SU-DHL-6 (cell line): ENCODE measurements at regions not wholly inside any gene's neighbourhood (a gene's known extent, or its start where the extent isn't known, plus 50 kb on each side); places are given as distances from the start of the nearest gene placed in this dataset.

Source experiments
- H2AFZ ChIP-seq: fragments of 200-600 bp; sonication (generic); 2 replicates; pipeline ENCODE4 v1.6.1; 2014; ENCODE audit warnings: low read depth, mild to moderate bottlenecking, moderate library complexity, mixed read lengths, antibody characterized with exemption, low read length; ENCODE audit not compliant: severe bottlenecking
- H3F3A ChIP-seq: fragments of 200-600 bp; shearing (Covaris generic); 2 replicates; pipeline ENCODE4 v1.6.0; 2016; ENCODE audit warnings: antibody characterized with exemption, mild to moderate bottlenecking; ENCODE audit not compliant: insufficient read depth
- H3K27ac ChIP-seq: fragments of 200-600 bp; sonication (generic); 2 replicates; pipeline ENCODE4 v1.5.1; 2016; ENCODE audit warnings: low read depth, mild to moderate bottlenecking, low read length, moderate library complexity, mixed read lengths
- H3K27me3 ChIP-seq: fragments of 200-600 bp; sonication (generic), shearing (Covaris generic); 2 replicates; pipeline ENCODE4 v1.6.0; 2014; ENCODE audit warnings: mild to moderate bottlenecking, low read length
- H3K36me3 ChIP-seq: fragments of 200-600 bp; sonication (generic); 2 replicates; pipeline ENCODE4 v1.6.1; 2014; ENCODE audit warnings: mild to moderate bottlenecking, low read length, mixed read lengths
- H3K4me2 ChIP-seq: fragments of 300-600, 200-600 bp; shearing (Covaris generic), sonication (generic); 2 replicates; pipeline ENCODE4 v1.6.0; 2014; ENCODE audit warnings: low read length, low read depth, mild to moderate bottlenecking; ENCODE audit not compliant: poor library complexity, severe bottlenecking
- H3K4me3 ChIP-seq: fragments of 200-600 bp; sonication (generic); 2 replicates; pipeline ENCODE4 v1.5.1; 2014; ENCODE audit warnings: antibody characterized with exemption, low read length, mild to moderate bottlenecking, mixed read lengths; ENCODE audit not compliant: insufficient read depth, poor library complexity, severe bottlenecking
- H3K79me2 ChIP-seq: fragments of 200-600 bp; sonication (generic); 2 replicates; pipeline ENCODE4 v1.6.1; 2014; ENCODE audit warnings: mild to moderate bottlenecking, low read length, moderate library complexity; ENCODE audit not compliant: insufficient read depth
- H3K9ac ChIP-seq: fragments of 200-600 bp; sonication (generic); 2 replicates; pipeline ENCODE4 v1.7.0; 2014; ENCODE audit warnings: mild to moderate bottlenecking, low read length
- H3K9me2 ChIP-seq: fragments of 200-600 bp; sonication (generic); replicated peaks from 2 replicates; pipeline ENCODE4 v1.6.1; 2014; ENCODE audit warnings: low read length; ENCODE audit not compliant: insufficient read depth
- H3K9me3 ChIP-seq: fragments of 200-600 bp; sonication (generic); 2 replicates; pipeline ENCODE4 v1.6.1; 2014; ENCODE audit warnings: low read length, mixed read lengths; ENCODE audit not compliant: insufficient read depth
- H4K20me1 ChIP-seq: fragments of 200-600 bp; sonication (generic); 2 replicates; pipeline ENCODE4 v1.6.1; 2014; ENCODE audit warnings: low read depth, mild to moderate bottlenecking, antibody characterized with exemption, low read length, moderate library complexity, mixed read lengths
- CTCF ChIP-seq: fragments of 200-600 bp; sonication (generic); IDR thresholded peaks from one replicate; pipeline ENCODE4 v1.5.1; 2017; ENCODE audit warnings: antibody characterized with exemption, mild to moderate bottlenecking, low read length, moderate library complexity; ENCODE audit not compliant: insufficient read depth, poor library complexity, severe bottlenecking
- EZH2phosphoT487 ChIP-seq: fragments of 200-600 bp; sonication (generic), shearing (Covaris generic); conservative IDR thresholded peaks from 2 replicates; pipeline ENCODE4 v1.6.1; 2018; ENCODE audit warnings: mild to moderate bottlenecking, antibody characterized with exemption, low read length, moderate library complexity, mixed read lengths

DNA sequence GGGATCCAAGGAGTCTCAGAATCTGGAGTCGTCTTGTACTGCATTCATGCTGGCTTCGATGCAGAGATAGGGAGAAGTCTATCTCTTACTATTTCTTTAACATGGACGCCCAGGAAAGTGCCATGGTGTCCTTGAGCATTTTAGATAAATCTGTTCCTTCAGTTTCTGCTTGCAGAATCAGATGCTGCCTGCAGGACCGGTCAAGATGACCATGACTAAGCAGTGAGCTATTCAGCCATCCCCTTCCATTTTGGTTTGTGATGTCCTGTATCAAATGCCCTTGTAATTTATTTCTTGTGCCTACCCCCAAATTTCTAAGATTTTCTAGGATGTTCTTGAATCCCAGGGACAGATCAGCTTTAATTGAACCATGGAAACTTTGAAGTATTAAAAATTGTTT, 139.4 kb upstream of the TP63 start:
- Histone ChIP-seq H3K4me3 (no peak overlapping the region), H3K9me2 (no peaks in the 10 kb centered on the region), H3K27ac (no peak overlapping the region), H3K36me3 (no peaks in the 10 kb centered on the region), H3K4me2 (no peak overlapping the region), H4K20me1 (no peaks in the 10 kb centered on the region), H3K9ac (no peak overlapping the region), H3K79me2 (no peaks in the 10 kb centered on the region), H3F3A (no peaks in the 10 kb centered on the region), H3K9me3 (no peaks in the 10 kb centered on the region), H3K27me3 (no peaks in the 10 kb centered on the region), H2AFZ (no peak overlapping the region)
- no peak for TF ChIP-seq EZH2phosphoT487
- TF ChIP-seq CTCF: no peak

GRCh38 chr3:189493271-189493670, 137.9 kb upstream of the TP63 start:
- H3K4me3 ChIP-seq: no peak overlapping the region
- H4K20me1 ChIP-seq: no peaks in the 10 kb centered on the region
- H3K27me3 ChIP-seq: no peaks in the 10 kb centered on the region
- TF ChIP-seq EZH2phosphoT487 (no peak), CTCF (no peak)
- H3K36me3 ChIP-seq: no peaks in the 10 kb centered on the region
- H3F3A ChIP-seq: no peaks in the 10 kb centered on the region
- no peak overlapping the region for H3K27ac ChIP-seq
- H3K9me2 ChIP-seq: no peaks in the 10 kb centered on the region
- no peak overlapping the region for H3K4me2 ChIP-seq
- no peak overlapping the region for H2AFZ ChIP-seq
- no peaks in the 10 kb centered on the region for H3K9me3 ChIP-seq
- no peaks in the 10 kb centered on the region for H3K79me2 ChIP-seq
- H3K9ac ChIP-seq: no peak overlapping the region

DNA sequence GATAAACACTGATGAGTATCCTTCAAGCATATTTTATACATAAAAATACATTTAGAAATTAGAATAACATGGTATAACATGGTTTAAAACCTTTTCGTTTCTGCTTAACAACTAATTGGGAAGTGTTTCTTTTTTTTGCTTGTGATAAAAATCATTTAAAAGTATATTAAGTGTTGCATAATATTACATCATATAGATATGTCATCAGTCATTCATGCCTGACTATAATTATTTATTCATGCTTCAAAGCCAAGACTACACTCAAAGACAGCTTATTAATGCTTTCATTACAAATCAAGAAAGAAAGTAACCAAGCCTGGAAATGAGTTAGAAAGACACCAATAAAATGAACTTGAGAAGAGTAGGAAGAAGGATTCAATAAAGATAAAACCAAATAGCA, 136.6 kb upstream of the TP63 start:
- Histone ChIP-seq H3K36me3 (no peaks in the 10 kb centered on the region), H3K4me3 (no peak overlapping the region), H2AFZ (no peak overlapping the region), H3F3A (no peaks in the 10 kb centered on the region), H3K9ac (no peak overlapping the region), H4K20me1 (no peaks in the 10 kb centered on the region), H3K27ac (no peak overlapping the region), H3K79me2 (no peaks in the 10 kb centered on the region), H3K4me2 (no peak overlapping the region), H3K9me2 (no peaks in the 10 kb centered on the region), H3K27me3 (no peaks in the 10 kb centered on the region), H3K9me3 (no peaks in the 10 kb centered on the region)
- no peak for TF ChIP-seq EZH2phosphoT487
- TF ChIP-seq CTCF: no peak
